Fibroblast of pulmonary artery (primary cell): ENCODE measurements at regions not wholly inside any gene's neighbourhood (a gene's known extent, or its start where the extent isn't known, plus 50 kb on each side); places are given as distances from the start of the nearest gene placed in this dataset.

Experiments
- DNase-seq: peaks from one replicate; pipeline ENCODE4 v3.0.0-alpha.2; 2010; ENCODE audit warnings: low read depth
- H3K4me3 ChIP-seq: replicated peaks from 2 replicates; pipeline ENCODE4 v1.5.1; 2011; ENCODE audit warnings: low read depth, mild to moderate bottlenecking, control low read depth, low read length, moderate library complexity
- CTCF ChIP-seq: IDR thresholded peaks from 2 replicates; pipeline ENCODE4 v1.5.1; 2011; ENCODE audit warnings: mild to moderate bottlenecking, control low read depth, low read length, inconsistent platforms; ENCODE audit errors: missing control alignments

GRCh38 chr12:81956468-81956860 lies 197.3 kb upstream of the PPFIA2 start:
- no peak for DNase-seq
- no peak overlapping the region for H3K4me3 ChIP-seq
- no peak for TF ChIP-seq CTCF

GRCh38 chr12:81953541-81953940 lies 194.4 kb upstream of the PPFIA2 start:
- H3K4me3 ChIP-seq: no peak overlapping the region
- DNase-seq: no peak
- no peak for TF ChIP-seq CTCF

GRCh38 chr12:81950871-81951270 lies 191.7 kb upstream of the PPFIA2 start:
- H3K4me3 ChIP-seq: no peak overlapping the region
- TF ChIP-seq CTCF: no peak
- no peak for DNase-seq

- DNase-seq: no peak
- TF ChIP-seq CTCF: no peak
Observed at GRCh38 chr12:81949841-81950308, 190.7 kb upstream of the PPFIA2 start.

GRCh38 chr12:81949416-81949815 lies 190.3 kb upstream of the PPFIA2 start:
- H3K4me3 ChIP-seq: no peak overlapping the region
- DNase-seq: no peak
- TF ChIP-seq CTCF: no peak

More at GRCh38 chr12:81949841-81950308, 190.7 kb upstream of the PPFIA2 start:
- no peak overlapping the region for H3K4me3 ChIP-seq

- no peak for DNase-seq
- H3K4me3 ChIP-seq: no peak overlapping the region
- TF ChIP-seq CTCF: no peak
Observed at GRCh38 chr12:81944886-81945285, 185.7 kb upstream of the PPFIA2 start.

- no peak for TF ChIP-seq CTCF
- DNase-seq: no peak
- H3K4me3 ChIP-seq: no peak overlapping the region
Observed at GRCh38 chr12:81942594-81942993, 183.4 kb upstream of the PPFIA2 start.
